Keratinocyte (primary cell): ENCODE measurements at regions not wholly inside any gene's neighbourhood (a gene's known extent, or its start where the extent isn't known, plus 50 kb on each side); places are given as distances from the start of the nearest gene placed in this dataset.

Experiments used
- EZH2 ChIP-seq: IDR thresholded peaks from one replicate; pipeline ENCODE4 v1.6.1; 2012; ENCODE audit warnings: inconsistent platforms, mild to moderate bottlenecking, low read length, moderate library complexity
- TF ChIP-seq, protein P1 (sequence below), 3 experiments: IDR thresholded peaks in 1 of 3; conservative IDR thresholded peaks in 1 of 3; optimal IDR thresholded peaks in 1 of 3; 2 replicates in 2 of 3; 3 replicates in 1 of 3; pipeline versions ENCODE3 to v1.5.1; 2011; ENCODE audit warnings: low read length in 3 of 3, mild to moderate bottlenecking in 3 of 3, moderate library complexity in 2 of 3, control low read depth in 1 of 3, inconsistent platforms in 1 of 3; ENCODE audit not compliant: insufficient read depth in 2 of 3; ENCODE audit errors: extremely low read depth in 1 of 3

DNA sequence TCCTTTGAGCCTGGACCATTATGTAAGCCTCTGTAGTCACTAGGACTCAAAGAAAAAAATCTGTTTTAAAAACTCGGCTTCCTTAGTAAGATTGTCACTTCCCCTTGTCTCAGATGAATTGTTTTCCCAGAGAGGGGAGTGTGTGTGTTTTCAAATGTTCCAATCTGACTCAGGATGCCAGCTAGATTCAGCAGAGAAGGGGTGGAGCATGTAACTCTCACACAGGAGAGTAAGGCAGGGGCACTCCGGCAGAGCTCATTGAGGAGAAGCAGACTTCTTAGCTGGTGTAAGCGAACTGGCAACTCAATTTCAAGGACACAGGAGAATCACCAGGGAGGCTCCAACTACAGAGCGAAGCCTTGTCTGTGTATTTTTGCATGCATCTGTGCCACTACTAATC, 623.2 kb downstream of the LMO4 start:
- TF ChIP-seq, protein P1, sequence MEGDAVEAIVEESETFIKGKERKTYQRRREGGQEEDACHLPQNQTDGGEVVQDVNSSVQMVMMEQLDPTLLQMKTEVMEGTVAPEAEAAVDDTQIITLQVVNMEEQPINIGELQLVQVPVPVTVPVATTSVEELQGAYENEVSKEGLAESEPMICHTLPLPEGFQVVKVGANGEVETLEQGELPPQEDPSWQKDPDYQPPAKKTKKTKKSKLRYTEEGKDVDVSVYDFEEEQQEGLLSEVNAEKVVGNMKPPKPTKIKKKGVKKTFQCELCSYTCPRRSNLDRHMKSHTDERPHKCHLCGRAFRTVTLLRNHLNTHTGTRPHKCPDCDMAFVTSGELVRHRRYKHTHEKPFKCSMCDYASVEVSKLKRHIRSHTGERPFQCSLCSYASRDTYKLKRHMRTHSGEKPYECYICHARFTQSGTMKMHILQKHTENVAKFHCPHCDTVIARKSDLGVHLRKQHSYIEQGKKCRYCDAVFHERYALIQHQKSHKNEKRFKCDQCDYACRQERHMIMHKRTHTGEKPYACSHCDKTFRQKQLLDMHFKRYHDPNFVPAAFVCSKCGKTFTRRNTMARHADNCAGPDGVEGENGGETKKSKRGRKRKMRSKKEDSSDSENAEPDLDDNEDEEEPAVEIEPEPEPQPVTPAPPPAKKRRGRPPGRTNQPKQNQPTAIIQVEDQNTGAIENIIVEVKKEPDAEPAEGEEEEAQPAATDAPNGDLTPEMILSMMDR (optimal IDR thresholded peaks at IDR 0.05 in 1 of 3, IDR thresholded peaks at IDR 0.05 in 1 of 3, conservative IDR thresholded peaks at IDR 0.05 in 1 of 3; ENCODE audit: extremely low read depth in 1 of 3, insufficient read depth in 2 of 3, low read length in 3 of 3) = no peak
- TF ChIP-seq EZH2 = no peak
